ENCODE measurements at regions not wholly inside any gene's neighbourhood (a gene's known extent, or its start where the extent isn't known, plus 50 kb on each side); places are given as distances from the start of the nearest gene placed in this dataset.

- no peak for TF ChIP-seq CTCF (IDR thresholded peaks at IDR 0.05)
- no peak for DNase-seq
- no peak overlapping the region for H3K4me3 ChIP-seq
Measured at GRCh38 chr3:31479431-31479830, 53.3 kb upstream of the STT3B start.

GRCh38 chr3:31481697-31482096, 51.0 kb upstream of the STT3B start:
- Histone ChIP-seq H3K4me1 (no peaks in the 10 kb centered on the region), H3K36me3 (no peaks in the 10 kb centered on the region), H3K4me3 (no peak overlapping the region), H3K27me3 (no peaks in the 10 kb centered on the region), H3K9me3 (no peaks in the 10 kb centered on the region), H3K27ac (no peak overlapping the region)
- no peak for DNase-seq
- TF ChIP-seq POLR2A (IDR thresholded peaks at IDR 0.05), result no peak
- TF ChIP-seq CTCF (IDR thresholded peaks at IDR 0.05), result no peak

More at GRCh38 chr3:31479431-31479830, 53.3 kb upstream of the STT3B start:
- Histone ChIP-seq H3K36me3 (no peaks in the 10 kb centered on the region), H3K27ac (no peak overlapping the region), H3K9me3 (no peaks in the 10 kb centered on the region), H3K27me3 (no peaks in the 10 kb centered on the region), H3K4me1 (no peaks in the 10 kb centered on the region)

- H3K27me3 ChIP-seq, result no peaks in the 10 kb centered on the region
- H3K4me3 ChIP-seq, result no peak overlapping the region
- DNase-seq, result no peak
- no peaks in the 10 kb centered on the region for H3K36me3 ChIP-seq
- H3K4me1 ChIP-seq, result no peaks in the 10 kb centered on the region
- no peak overlapping the region for H3K27ac ChIP-seq
- TF ChIP-seq POLR2A (IDR thresholded peaks at IDR 0.05), result no peak
- no peaks in the 10 kb centered on the region for H3K9me3 ChIP-seq
Measured at GRCh38 chr3:31482493-31483200, 50.1 kb upstream of the STT3B start.

Small RNA genes in the stretch of these regions (small RNA-seq; reads per million reads assigned to genes)
- gene MIR466, result 0 reads per million in 2 donors
- gene RNA5SP127, result 0 reads per million in 2 donors

Data from Peyer's patch (tissue), 4 donors.